BLaER1 treated with 17β-estradiol and CSF1 and Interleukin-3, amounts not matched to agents 10 nM and 100 nM (cell line): ENCODE measurements at regions not wholly inside any gene's neighbourhood (a gene's known extent, or its start where the extent isn't known, plus 50 kb on each side); places are given as distances from the start of the nearest gene placed in this dataset.
"Not testable (repeated sequence)": the region's sequence is repeated elsewhere in the genome, so short reads cannot be mapped to it uniquely, and the experiment has no call there.

Experiments
- H3K27ac ChIP-seq, 11 experiments: shearing (Covaris generic); formaldehyde crosslinking; 2 replicates each; pipeline ENCODE4 v1.8.1; 2022
- H3K27me3 ChIP-seq, 11 experiments: shearing (Covaris generic); formaldehyde crosslinking; 2 replicates each; pipeline ENCODE4 v1.8.1; 2022
- H3K36me3 ChIP-seq, 11 experiments: shearing (Covaris generic); formaldehyde crosslinking; 2 replicates each; pipeline ENCODE4 v1.8.1; 2022
- H3K4me1 ChIP-seq, 10 experiments: shearing (Covaris generic); formaldehyde crosslinking; 2 replicates each; pipeline ENCODE4 v1.8.1; 2022
- H3K4me2 ChIP-seq, 11 experiments: shearing (Covaris generic); formaldehyde crosslinking; 2 replicates each; pipeline ENCODE4 v1.8.1; 2022
- H3K4me3 ChIP-seq, 10 experiments: shearing (Covaris generic); formaldehyde crosslinking; 2 replicates each; pipeline ENCODE4 v1.8.1; 2022
- H3K9ac ChIP-seq, 11 experiments: shearing (Covaris generic); formaldehyde crosslinking; 2 replicates each; pipeline ENCODE4 v1.8.1; 2022
- H3K9me3 ChIP-seq, 11 experiments: shearing (Covaris generic); formaldehyde crosslinking; replicated peaks in 1 of 11; 2 replicates each; pipeline ENCODE4 v1.8.1; 2022
- H4K20me1 ChIP-seq, 11 experiments: shearing (Covaris generic); formaldehyde crosslinking; 2 replicates each; pipeline ENCODE4 v1.8.1; 2022
- Cebpa-rat ChIP-seq, 11 experiments: shearing (Covaris generic); IDR thresholded peaks; 2 replicates each; pipeline ENCODE4 v1.8.1; 2022

- no peaks in the 10 kb centered on the region for H3K36me3 ChIP-seq
- no peak overlapping the region for H3K27ac ChIP-seq
- H4K20me1 ChIP-seq, result no peaks in the 10 kb centered on the region
- no peak for TF ChIP-seq Cebpa-rat (IDR thresholded peaks at IDR 0.05)
- peaks cover 0 to 13% (median 0%) of the 10 kb centered on the region in 11 experiments; a peak in 7 of 22 replicates for H3K9me3 ChIP-seq
- peaks cover 6 to 21% (median 8%) of the 10 kb centered on the region in 10 experiments; a peak in 17 of 20 replicates for H3K4me1 ChIP-seq
- H3K4me2 ChIP-seq, result no peak overlapping the region
- no peaks in the 10 kb centered on the region for H3K27me3 ChIP-seq
- no peak overlapping the region for H3K4me3 ChIP-seq
- no peak overlapping the region for H3K9ac ChIP-seq
Observed at GRCh38 chr16:72468582-72468981, 296.6 kb upstream of the PMFBP1 start.

GRCh38 chr16:72467157-72467759 lies 295.3 kb upstream of the PMFBP1 start:
- TF ChIP-seq Cebpa-rat (IDR thresholded peaks at IDR 0.05), result no peak
- no peaks in the 10 kb centered on the region for H4K20me1 ChIP-seq
- H3K4me2 ChIP-seq, result no peak overlapping the region

GRCh38 chr16:72464597-72465368 lies 292.8 kb upstream of the PMFBP1 start:
- H3K9ac ChIP-seq, result no peak overlapping the region
- H3K4me1 ChIP-seq, result peaks cover 6 to 21% (median 8%) of the 10 kb centered on the region in 10 experiments; a peak in 17 of 20 replicates
- no peaks in the 10 kb centered on the region for H4K20me1 ChIP-seq
- H3K4me3 ChIP-seq, result no peak overlapping the region
- no peaks in the 10 kb centered on the region for H3K36me3 ChIP-seq
- no peak for TF ChIP-seq Cebpa-rat (IDR thresholded peaks at IDR 0.05)
- H3K9me3 ChIP-seq, result peaks cover 0 to 19% (median 0%) of the 10 kb centered on the region in 11 experiments; a peak in 7 of 22 replicates
- H3K27me3 ChIP-seq, result no peaks in the 10 kb centered on the region
- H3K4me2 ChIP-seq, result peak overlapping the region; percentile 34 to 65 (median 47); a peak in 19 of 22 replicates
- H3K27ac ChIP-seq, result peak overlapping the region in 1 of 11 experiments; percentile 53; a peak in 2 of 22 replicates

More at GRCh38 chr16:72467157-72467759, 295.3 kb upstream of the PMFBP1 start:
- no peak overlapping the region for H3K9ac ChIP-seq
- no peak overlapping the region for H3K27ac ChIP-seq
- no peak overlapping the region for H3K4me3 ChIP-seq
- peaks cover 0 to 19% (median 0%) of the 10 kb centered on the region in 11 experiments; a peak in 7 of 22 replicates for H3K9me3 ChIP-seq
- peaks cover 6 to 21% (median 8%) of the 10 kb centered on the region in 10 experiments; a peak in 17 of 20 replicates for H3K4me1 ChIP-seq
- no peaks in the 10 kb centered on the region for H3K27me3 ChIP-seq
- H3K36me3 ChIP-seq, result no peaks in the 10 kb centered on the region

GRCh38 chr16:72464052-72464451 lies 292.1 kb upstream of the PMFBP1 start:
- peak overlapping the region in 3 of 11 experiments; percentile 51 to 62 (median 58); a peak in 4 of 22 replicates for H3K4me2 ChIP-seq
- H3K27ac ChIP-seq, result no peak overlapping the region
- no peak overlapping the region for H3K9ac ChIP-seq
- no peak overlapping the region for H3K4me3 ChIP-seq
- TF ChIP-seq Cebpa-rat (IDR thresholded peaks at IDR 0.05), result no peak
- H3K4me1 ChIP-seq, result peaks cover 6 to 21% (median 8%) of the 10 kb centered on the region in 10 experiments; a peak in 17 of 20 replicates
- no peaks in the 10 kb centered on the region for H3K36me3 ChIP-seq
- peaks cover 0 to 19% (median 0%) of the 10 kb centered on the region in 11 experiments; a peak in 7 of 22 replicates for H3K9me3 ChIP-seq
- H3K27me3 ChIP-seq, result no peaks in the 10 kb centered on the region
- H4K20me1 ChIP-seq, result no peaks in the 10 kb centered on the region

GRCh38 chr16:72458035-72458434 lies 286.1 kb upstream of the PMFBP1 start:
- Histone ChIP-seq H3K27me3 (no peaks in the 10 kb centered on the region), H3K9ac (no peak overlapping the region), H3K36me3 (peaks cover 0 to 12% (median 7%) of the 10 kb centered on the region in 11 experiments; a peak in 7 of 22 replicates), H4K20me1 (no peaks in the 10 kb centered on the region), H3K9me3 (peaks cover 37 to 57% (median 48%) of the 10 kb centered on the region in 11 experiments), H3K4me1 (peaks cover 0 to 13% (median 0%) of the 10 kb centered on the region in 10 experiments; a peak in 3 of 20 replicates), H3K4me2 (peak overlapping the region in 2 of 11 experiments; percentile 3 to 8; a peak in 2 of 22 replicates), H3K4me3 (no peak overlapping the region), H3K27ac (no peak overlapping the region)
- no peak for TF ChIP-seq Cebpa-rat (IDR thresholded peaks at IDR 0.05)

DNA sequence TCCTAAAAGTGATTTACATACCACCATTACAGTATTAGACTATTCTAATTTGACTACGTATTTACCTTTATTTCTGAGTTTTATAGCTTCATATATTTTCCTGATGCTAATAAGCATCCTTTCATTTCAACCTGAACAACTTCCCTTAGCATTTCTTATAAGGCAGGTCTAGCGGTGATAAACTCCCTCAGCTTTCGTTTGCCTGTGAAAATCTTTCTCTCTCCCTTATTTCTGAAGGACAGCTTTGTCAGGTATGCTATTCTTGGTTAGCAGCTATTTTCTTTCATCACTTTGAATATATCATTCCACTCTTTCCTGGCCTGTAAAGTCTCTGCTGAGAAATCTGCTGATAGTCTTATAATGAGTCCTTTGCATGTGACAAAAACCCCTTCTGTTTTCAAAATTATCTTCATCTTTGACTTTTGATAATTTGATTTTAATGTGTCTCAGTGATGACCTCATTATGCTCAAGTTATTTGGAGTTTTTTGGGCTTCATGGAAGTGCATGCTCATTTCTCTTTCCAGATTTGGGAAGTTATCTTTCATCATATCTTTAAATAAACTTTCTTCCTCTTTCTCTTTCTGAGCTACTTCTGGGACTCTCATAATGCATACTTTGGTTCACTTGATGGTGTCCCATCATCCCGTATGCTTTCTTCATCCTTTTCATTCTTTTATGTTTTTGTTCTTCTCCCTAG lies 285.4 kb upstream of the PMFBP1 start:
- no peak overlapping the region for H3K27ac ChIP-seq
- peak overlapping the region in 1 of 11 experiments; percentile 8; a peak in 1 of 22 replicates for H3K4me2 ChIP-seq
- peaks cover 42 to 64% (median 52%) of the 10 kb centered on the region in 11 experiments for H3K9me3 ChIP-seq
- no peaks in the 10 kb centered on the region for H3K27me3 ChIP-seq
- no peak overlapping the region for H3K9ac ChIP-seq
- H3K4me1 ChIP-seq, result peaks cover 0 to 13% (median 0%) of the 10 kb centered on the region in 10 experiments; a peak in 3 of 20 replicates
- H3K36me3 ChIP-seq, result peaks cover 0 to 12% (median 7%) of the 10 kb centered on the region in 11 experiments; a peak in 7 of 22 replicates
- H4K20me1 ChIP-seq, result no peaks in the 10 kb centered on the region
- TF ChIP-seq Cebpa-rat (IDR thresholded peaks at IDR 0.05), result no peak
- no peak overlapping the region for H3K4me3 ChIP-seq

DNA sequence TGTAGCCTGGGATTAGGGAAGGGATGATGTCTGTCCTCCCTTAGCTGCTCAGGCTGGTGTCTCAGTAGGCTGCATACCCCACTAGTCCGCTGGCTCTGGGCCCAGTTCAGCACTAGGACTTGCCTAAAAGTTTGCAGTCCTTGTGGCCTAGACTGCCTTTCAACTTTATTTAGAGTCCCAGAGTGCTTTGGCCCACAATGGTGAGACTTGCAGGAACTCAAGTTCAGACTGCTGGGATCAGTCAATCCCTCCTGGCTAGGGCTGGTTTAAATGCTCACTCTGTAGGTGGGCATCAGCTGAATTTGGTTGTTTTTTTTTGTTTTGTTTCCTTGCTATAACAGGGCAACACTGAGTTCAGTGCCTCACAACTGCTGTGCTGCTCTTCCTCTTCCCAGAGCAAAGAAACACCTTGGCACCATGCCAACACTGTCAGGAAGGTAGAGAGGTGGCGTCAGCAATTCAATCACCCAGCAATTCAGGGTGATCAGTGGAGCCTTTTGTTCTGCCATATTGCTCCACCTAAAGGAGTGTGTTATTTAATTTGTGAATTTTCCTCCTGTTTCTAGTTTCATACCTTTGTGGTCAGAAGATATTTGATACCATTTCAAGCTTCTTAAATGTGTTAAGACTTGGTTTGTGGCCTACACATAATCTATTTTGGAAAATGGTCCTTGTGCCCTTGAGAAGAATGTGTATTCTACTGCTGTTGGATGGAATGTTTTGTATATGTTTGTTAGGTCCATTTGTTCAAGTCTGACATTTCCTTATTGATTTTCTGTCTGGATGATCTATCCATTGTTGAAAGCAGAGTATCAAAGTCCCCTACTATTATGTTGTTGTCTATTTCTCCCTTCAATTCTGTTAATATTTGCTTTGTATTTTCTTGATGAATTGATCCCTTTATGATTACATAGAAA lies 284.0 kb upstream of the PMFBP1 start:
- no peak overlapping the region for H3K27ac ChIP-seq
- H3K4me1 ChIP-seq, result peaks cover 0 to 13% (median 0%) of the 10 kb centered on the region in 10 experiments; a peak in 3 of 20 replicates
- TF ChIP-seq Cebpa-rat (IDR thresholded peaks at IDR 0.05), result no peak
- H3K4me3 ChIP-seq, result no peak overlapping the region
- H3K9ac ChIP-seq, result no peak overlapping the region
- H3K9me3 ChIP-seq, result peaks cover 42 to 71% (median 59%) of the 10 kb centered on the region in 11 experiments
- peaks cover 0 to 12% (median 7%) of the 10 kb centered on the region in 11 experiments; a peak in 7 of 22 replicates for H3K36me3 ChIP-seq
- H3K27me3 ChIP-seq, result no peaks in the 10 kb centered on the region
- H3K4me2 ChIP-seq, result no peak overlapping the region
- no peaks in the 10 kb centered on the region for H4K20me1 ChIP-seq

DNA sequence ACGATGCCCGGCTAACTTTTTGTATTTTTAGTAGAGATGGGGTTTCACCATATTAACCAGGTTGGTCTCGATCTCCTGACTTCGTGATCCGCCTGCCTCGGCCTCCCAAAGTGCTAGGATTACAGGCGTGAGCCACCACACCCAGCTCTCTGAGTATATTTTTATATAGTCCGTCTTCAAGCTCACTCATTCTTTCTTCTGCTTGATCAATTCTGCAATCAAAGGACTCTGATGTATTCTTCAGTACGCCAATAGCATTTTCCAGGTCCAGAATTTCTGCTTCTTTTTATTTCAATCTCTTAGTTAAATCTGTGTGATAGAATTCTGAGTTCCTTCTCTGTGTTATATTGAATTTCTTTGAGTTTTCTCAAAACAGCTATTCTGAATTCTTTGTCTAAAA lies 281.9 kb upstream of the PMFBP1 start:
- not testable (repeated sequence) for H3K4me3 ChIP-seq, H4K20me1 ChIP-seq, H3K9ac ChIP-seq, H3K27me3 ChIP-seq, H3K4me2 ChIP-seq, H3K27ac ChIP-seq
- Histone ChIP-seq H3K9me3 (peaks cover 42 to 69% (median 58%) of the 10 kb centered on the region in 11 experiments), H3K36me3 (peaks cover 0 to 12% (median 7%) of the 10 kb centered on the region in 11 experiments; a peak in 7 of 22 replicates), H3K4me1 (peaks cover 0 to 13% (median 0%) of the 10 kb centered on the region in 10 experiments; a peak in 3 of 20 replicates)
